ENCODE measurements at regions not wholly inside any gene's neighbourhood (a gene's known extent, or its start where the extent isn't known, plus 50 kb on each side); places are given as distances from the start of the nearest gene placed in this dataset.

DNA sequence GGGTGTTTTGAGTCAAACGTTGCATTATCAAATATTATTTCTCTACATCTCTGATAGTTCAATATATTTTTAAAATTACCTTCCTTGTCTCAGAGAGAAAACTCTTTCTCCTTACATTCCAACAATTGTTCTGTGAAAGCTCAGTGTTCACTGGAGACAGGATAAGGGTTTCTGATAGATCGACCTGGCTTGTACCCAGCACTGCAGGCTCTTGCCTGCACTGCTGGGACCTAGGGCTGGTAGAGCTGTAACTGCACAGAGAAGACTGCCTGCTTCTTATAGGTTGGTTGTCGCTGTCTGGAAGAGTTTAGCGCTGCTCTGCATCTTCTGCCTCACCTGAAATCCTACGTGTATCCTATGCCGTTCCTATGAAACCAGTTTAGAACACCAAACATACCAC is 249.9 kb upstream of the LRTM1 start:
- Histone ChIP-seq H3K4me2 (ENCODE audit: control insufficient read depth, insufficient read depth) (no peak overlapping the region), H3K9me3 (replicated peaks; ENCODE audit: control insufficient read depth, insufficient read depth, low read length) (no peaks in the 10 kb centered on the region), H4K20me1 (ENCODE audit: control insufficient read depth, insufficient read depth) (no peaks in the 10 kb centered on the region), H3K9ac (ENCODE audit: control insufficient read depth, insufficient read depth, low read length) (no peak overlapping the region), H2AFZ (ENCODE audit: control insufficient read depth, low read depth, low read length) (no peak overlapping the region), H3K27me3 (replicated peaks in 1 of 2; ENCODE audit: control insufficient read depth in 2 of 2, insufficient read depth in 2 of 2, low read length in 1 of 2) (0 out of 4 replicates have a peak, but pooled peaks cover 0 to 2% of the 10 kb centered on the region in 2 experiments), H3K4me1 (ENCODE audit: control insufficient read depth, insufficient read depth, low read length) (no peaks in the 10 kb centered on the region), H3K79me2 (ENCODE audit: control insufficient read depth, insufficient read depth, low read length) (no peaks in the 10 kb centered on the region), H3K27ac (ENCODE audit: control insufficient read depth, insufficient read depth) (no peak overlapping the region), H3K36me3 (ENCODE audit: control insufficient read depth in 2 of 2, insufficient read depth in 2 of 2, low read length in 1 of 2) (no peaks in the 10 kb centered on the region), H3K4me3 (no peak overlapping the region)
- no peak for DNase-seq (ENCODE audit: low read depth, low spot score)
- RAD21 ChIA-PET (ENCODE audit: unreplicated experiment) = no interaction called here
- CTCF ChIA-PET = no interaction called here
- in situ Hi-C loops (cut with MboI) = loop anchor here (10.0 kb wide), 1 partner anchor 323 kb away; no protein-coding TSS in a partner anchor
- SMC1A ChIA-PET (ENCODE audit: uncharacterized antibody, unreplicated experiment) = no interaction called here
- POLR2A ChIA-PET = no interaction called here
- no peak for TF ChIP-seq DPF2 (IDR thresholded peaks at IDR 0.05)
- TF ChIP-seq SMAD1 (IDR thresholded peaks at IDR 0.05; ENCODE audit: low read depth, partially characterized antibody) = no peak
- no peak for TF ChIP-seq STAT3 (IDR thresholded peaks at IDR 0.05; ENCODE audit: low read depth, low read length)
- TF ChIP-seq TAF1 (IDR thresholded peaks at IDR 0.05; ENCODE audit: borderline replicate concordance, low read depth, low read length) = no peak
- no peak for TF ChIP-seq SMC3 (IDR thresholded peaks at IDR 0.05; ENCODE audit: borderline replicate concordance, low read length)
- no peak for TF ChIP-seq WRNIP1 (IDR thresholded peaks at IDR 0.05; ENCODE audit: borderline replicate concordance, low read depth, low read length)
- TF ChIP-seq NR2C2 (IDR thresholded peaks at IDR 0.05; ENCODE audit: borderline replicate concordance, control insufficient read depth, insufficient read length, low read depth) = no peak
- 41% methylated on average over 6 of the region's 6 CpGs for WGBS (ENCODE audit: insufficient coverage, insufficient replicate concordance, low lambda C conversion rate, missing lambda C conversion rate)
- BruUV-seq (replicated peaks) = no TSS peak
- no peak for FAIRE-seq
- no peak for ATAC-seq
- intact Hi-C loops (cut with micrococcal nuclease; ENCODE audit: unreplicated experiment) = no loop called here

DNA sequence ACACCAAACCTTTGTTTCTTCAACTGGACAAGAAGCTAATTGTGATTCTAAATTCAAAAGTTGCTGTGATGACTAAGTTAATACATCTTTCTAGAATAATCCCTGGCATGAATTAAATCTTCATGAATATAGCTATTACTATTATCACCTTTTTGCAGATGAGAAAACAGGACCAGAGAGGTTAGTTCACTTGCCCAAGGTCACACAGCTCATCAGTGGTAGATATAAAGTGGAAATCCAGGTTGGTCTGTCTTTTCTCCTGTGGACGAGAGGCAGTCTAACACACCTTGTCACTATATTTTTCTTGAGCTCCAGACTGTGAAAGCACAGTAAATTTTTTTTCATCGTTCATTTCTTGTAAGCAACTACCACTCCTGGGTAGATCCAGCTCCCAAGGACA is 247.6 kb upstream of the LRTM1 start:
- no peak overlapping the region for H2AFZ ChIP-seq (ENCODE audit: control insufficient read depth, low read depth, low read length)
- no peaks in the 10 kb centered on the region; the same call in 2 of the 3 replicates for H3K9me3 ChIP-seq (replicated peaks; ENCODE audit: control insufficient read depth, insufficient read depth, low read length)
- H3K4me1 ChIP-seq (ENCODE audit: control insufficient read depth, insufficient read depth, low read length) = no peaks in the 10 kb centered on the region
- H3K79me2 ChIP-seq (ENCODE audit: control insufficient read depth, insufficient read depth, low read length) = no peaks in the 10 kb centered on the region
- in situ Hi-C loops (cut with MboI) = loop anchor here (10.0 kb wide), 1 partner anchor 321 kb away; no protein-coding TSS in a partner anchor
- intact Hi-C loops (cut with micrococcal nuclease; ENCODE audit: unreplicated experiment) = no loop called here
- H4K20me1 ChIP-seq (ENCODE audit: control insufficient read depth, insufficient read depth) = no peaks in the 10 kb centered on the region
- RAD21 ChIA-PET (ENCODE audit: unreplicated experiment) = no interaction called here
- H3K9ac ChIP-seq (ENCODE audit: control insufficient read depth, insufficient read depth, low read length) = no peak overlapping the region
- CTCF ChIA-PET = interaction anchor here (0.9 kb wide), 1 partner anchor 9 kb away, joined by 4 read pairs; no protein-coding TSS in a partner anchor
- no peak overlapping the region for H3K27ac ChIP-seq (ENCODE audit: control insufficient read depth, insufficient read depth)
- no peaks in the 10 kb centered on the region for H3K36me3 ChIP-seq (ENCODE audit: control insufficient read depth in 2 of 2, insufficient read depth in 2 of 2, low read length in 1 of 2)
- DNase-seq (ENCODE audit: low read depth, low spot score) = no peak
- no peak overlapping the region for H3K4me2 ChIP-seq (ENCODE audit: control insufficient read depth, insufficient read depth)
- POLR2A ChIA-PET = no interaction called here
- BruUV-seq (replicated peaks) = no TSS peak
- SMC1A ChIA-PET (ENCODE audit: uncharacterized antibody, unreplicated experiment) = no interaction called here
- TF ChIP-seq POLR2AphosphoS2 (IDR thresholded peaks at IDR 0.05; ENCODE audit: low read depth, low read length) (no peak), GATAD2B (conservative IDR thresholded peaks at IDR 0.05; ENCODE audit: low read depth) (no peak), CBFB (IDR thresholded peaks at IDR 0.05; ENCODE audit: low read depth) (no peak), ZNF274 (IDR thresholded peaks at IDR 0.05; ENCODE audit: insufficient read depth, insufficient read length) (no peak)
- TF ChIP-seq, protein P1, sequence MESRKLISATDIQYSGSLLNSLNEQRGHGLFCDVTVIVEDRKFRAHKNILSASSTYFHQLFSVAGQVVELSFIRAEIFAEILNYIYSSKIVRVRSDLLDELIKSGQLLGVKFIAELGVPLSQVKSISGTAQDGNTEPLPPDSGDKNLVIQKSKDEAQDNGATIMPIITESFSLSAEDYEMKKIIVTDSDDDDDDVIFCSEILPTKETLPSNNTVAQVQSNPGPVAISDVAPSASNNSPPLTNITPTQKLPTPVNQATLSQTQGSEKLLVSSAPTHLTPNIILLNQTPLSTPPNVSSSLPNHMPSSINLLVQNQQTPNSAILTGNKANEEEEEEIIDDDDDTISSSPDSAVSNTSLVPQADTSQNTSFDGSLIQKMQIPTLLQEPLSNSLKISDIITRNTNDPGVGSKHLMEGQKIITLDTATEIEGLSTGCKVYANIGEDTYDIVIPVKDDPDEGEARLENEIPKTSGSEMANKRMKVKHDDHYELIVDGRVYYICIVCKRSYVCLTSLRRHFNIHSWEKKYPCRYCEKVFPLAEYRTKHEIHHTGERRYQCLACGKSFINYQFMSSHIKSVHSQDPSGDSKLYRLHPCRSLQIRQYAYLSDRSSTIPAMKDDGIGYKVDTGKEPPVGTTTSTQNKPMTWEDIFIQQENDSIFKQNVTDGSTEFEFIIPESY (IDR thresholded peaks at IDR 0.05) = no peak
- TF ChIP-seq, protein P2, sequence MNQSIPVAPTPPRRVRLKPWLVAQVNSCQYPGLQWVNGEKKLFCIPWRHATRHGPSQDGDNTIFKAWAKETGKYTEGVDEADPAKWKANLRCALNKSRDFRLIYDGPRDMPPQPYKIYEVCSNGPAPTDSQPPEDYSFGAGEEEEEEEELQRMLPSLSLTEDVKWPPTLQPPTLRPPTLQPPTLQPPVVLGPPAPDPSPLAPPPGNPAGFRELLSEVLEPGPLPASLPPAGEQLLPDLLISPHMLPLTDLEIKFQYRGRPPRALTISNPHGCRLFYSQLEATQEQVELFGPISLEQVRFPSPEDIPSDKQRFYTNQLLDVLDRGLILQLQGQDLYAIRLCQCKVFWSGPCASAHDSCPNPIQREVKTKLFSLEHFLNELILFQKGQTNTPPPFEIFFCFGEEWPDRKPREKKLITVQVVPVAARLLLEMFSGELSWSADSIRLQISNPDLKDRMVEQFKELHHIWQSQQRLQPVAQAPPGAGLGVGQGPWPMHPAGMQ (IDR thresholded peaks at IDR 0.05; ENCODE audit: borderline replicate concordance) = no peak
- 3% methylated on average over 2 of the region's 2 CpGs for WGBS (ENCODE audit: insufficient coverage, insufficient replicate concordance, low lambda C conversion rate, missing lambda C conversion rate)
- no peak overlapping the region for H3K4me3 ChIP-seq
- no peak for FAIRE-seq
- ATAC-seq = no peak
- H3K27me3 ChIP-seq (replicated peaks in 1 of 2; ENCODE audit: control insufficient read depth in 2 of 2, insufficient read depth in 2 of 2, low read length in 1 of 2) = 0 out of 4 replicates have a peak, but pooled peaks cover 0 to 2% of the 10 kb centered on the region in 2 experiments

All from GM12878 (cell line).